SK-N-SH treated with all-trans-retinoic acid at 6 μM for 48 hours (cell line): ENCODE measurements at regions not wholly inside any gene's neighbourhood (a gene's known extent, or its start where the extent isn't known, plus 50 kb on each side); places are given as distances from the start of the nearest gene placed in this dataset.

Experiments used
- ATAC-seq: fragments of 200-7000 bp; cut with Tn5 transposase; 3 replicates; pipeline ENCODE4 v1.9.1; 2020; ENCODE audit warnings: mild to moderate bottlenecking, moderate library complexity
- ARNTL ChIP-seq: fragments of 450-650 bp; formaldehyde crosslinking; IDR thresholded peaks from 2 replicates; pipeline ENCODE4 v1.5.0; 2020; ENCODE audit warnings: low read depth, mild to moderate bottlenecking, moderate library complexity, borderline replicate concordance
- BACH2 ChIP-seq: fragments of 250-450 bp; sonication (Bioruptor Pico); IDR thresholded peaks from 2 replicates; pipeline ENCODE4 v1.9.0; 2021; ENCODE audit warnings: mild to moderate bottlenecking, borderline replicate concordance
- CSDC2 ChIP-seq: fragments of 250-450 bp; sonication (Bioruptor Pico); IDR thresholded peaks from 2 replicates; pipeline ENCODE4 v1.5.0; 2020; ENCODE audit warnings: mild to moderate bottlenecking, moderate library complexity
- ESRRG ChIP-seq: fragments of 250-450 bp; sonication (Bioruptor Pico); IDR thresholded peaks from 2 replicates; pipeline ENCODE4 v1.6.1; 2021; ENCODE audit warnings: mild to moderate bottlenecking
- ISL1 ChIP-seq: fragments of 250-450 bp; sonication (Bioruptor Pico); IDR thresholded peaks from 2 replicates; pipeline ENCODE4 v2.1.2; 2022; ENCODE audit warnings: mild to moderate bottlenecking, moderate library complexity
- OSR1 ChIP-seq: fragments of 250-450 bp; sonication (Bioruptor Pico); IDR thresholded peaks from 2 replicates; pipeline ENCODE4 v1.8.0; 2022; ENCODE audit warnings: moderate library complexity, mild to moderate bottlenecking, inconsistent platforms
- PPARA ChIP-seq: fragments of 250-450 bp; sonication (Bioruptor Pico); IDR thresholded peaks from 2 replicates; pipeline ENCODE4 v1.5.0; 2020; ENCODE audit warnings: mild to moderate bottlenecking, borderline replicate concordance
- RARB ChIP-seq: fragments of 250-450 bp; sonication (Bioruptor Pico); IDR thresholded peaks from 2 replicates; pipeline ENCODE4 v1.8.0; 2021; ENCODE audit warnings: mild to moderate bottlenecking, moderate library complexity
- SNAI2 ChIP-seq: fragments of 250-450 bp; sonication (Bioruptor Pico); IDR thresholded peaks from 2 replicates; pipeline ENCODE4 v1.5.0; 2020; ENCODE audit warnings: mild to moderate bottlenecking, moderate library complexity
- TCF4 ChIP-seq: fragments of 250-450 bp; sonication (Bioruptor Pico); IDR thresholded peaks from 2 replicates; pipeline ENCODE4 v1.8.0; 2021; ENCODE audit warnings: mild to moderate bottlenecking, moderate library complexity, borderline replicate concordance
- TOX ChIP-seq: fragments of 250-450 bp; sonication (Bioruptor Pico); IDR thresholded peaks from 2 replicates; pipeline ENCODE4 v1.8.0; 2021; ENCODE audit warnings: mild to moderate bottlenecking, moderate library complexity, borderline replicate concordance
- ZC3H10 ChIP-seq: fragments of 250-450 bp; sonication (Bioruptor Pico); IDR thresholded peaks from 2 replicates; pipeline ENCODE4 v1.5.1; 2021; ENCODE audit warnings: mild to moderate bottlenecking, moderate library complexity
- ZFP3 ChIP-seq: fragments of 250-450 bp; sonication (Bioruptor Pico); IDR thresholded peaks from 2 replicates; pipeline ENCODE4 v1.5.0; 2020; ENCODE audit warnings: mild to moderate bottlenecking, moderate library complexity
- ZFP30 ChIP-seq: fragments of 450-650 bp; formaldehyde crosslinking; IDR thresholded peaks from 2 replicates; pipeline ENCODE4 v1.5.0; 2022; ENCODE audit warnings: mild to moderate bottlenecking, moderate library complexity
- ZNF565 ChIP-seq: fragments of 450-650 bp; formaldehyde crosslinking; conservative IDR thresholded peaks from 2 replicates; pipeline ENCODE4 v1.5.0; 2020; ENCODE audit warnings: low read depth, mild to moderate bottlenecking, moderate library complexity
- ZNF70 ChIP-seq: fragments of 450-650 bp; formaldehyde crosslinking; IDR thresholded peaks from 2 replicates; pipeline ENCODE4 v1.5.0; 2020; ENCODE audit warnings: mild to moderate bottlenecking, moderate library complexity
- ZNF8 ChIP-seq: fragments of 450-650 bp; formaldehyde crosslinking; IDR thresholded peaks from 2 replicates; pipeline ENCODE4 v1.5.0; 2020; ENCODE audit warnings: mild to moderate bottlenecking, moderate library complexity
- TF ChIP-seq, protein P1 (sequence below): fragments of 250-450 bp; sonication (Bioruptor Pico); IDR thresholded peaks from 2 replicates; pipeline ENCODE4 v1.8.0; 2020; ENCODE audit warnings: mild to moderate bottlenecking, moderate library complexity, borderline replicate concordance
- TF ChIP-seq, protein P2 (sequence below): fragments of 250-450 bp; sonication (Bioruptor Pico); IDR thresholded peaks from 2 replicates; pipeline ENCODE4 v1.5.1; 2020; ENCODE audit warnings: low read depth, mild to moderate bottlenecking, moderate library complexity
- TF ChIP-seq, protein P3 (sequence below): fragments of 250-450 bp; sonication (Bioruptor Pico); IDR thresholded peaks from 2 replicates; pipeline ENCODE4 v1.8.0; 2021; ENCODE audit warnings: low read depth, mild to moderate bottlenecking, moderate library complexity, borderline replicate concordance
- TF ChIP-seq, protein P4 (sequence below): fragments of 250-450 bp; sonication (Bioruptor Pico); IDR thresholded peaks from 2 replicates; pipeline ENCODE4 v1.5.0; 2020; ENCODE audit warnings: mild to moderate bottlenecking, moderate library complexity

DNA sequence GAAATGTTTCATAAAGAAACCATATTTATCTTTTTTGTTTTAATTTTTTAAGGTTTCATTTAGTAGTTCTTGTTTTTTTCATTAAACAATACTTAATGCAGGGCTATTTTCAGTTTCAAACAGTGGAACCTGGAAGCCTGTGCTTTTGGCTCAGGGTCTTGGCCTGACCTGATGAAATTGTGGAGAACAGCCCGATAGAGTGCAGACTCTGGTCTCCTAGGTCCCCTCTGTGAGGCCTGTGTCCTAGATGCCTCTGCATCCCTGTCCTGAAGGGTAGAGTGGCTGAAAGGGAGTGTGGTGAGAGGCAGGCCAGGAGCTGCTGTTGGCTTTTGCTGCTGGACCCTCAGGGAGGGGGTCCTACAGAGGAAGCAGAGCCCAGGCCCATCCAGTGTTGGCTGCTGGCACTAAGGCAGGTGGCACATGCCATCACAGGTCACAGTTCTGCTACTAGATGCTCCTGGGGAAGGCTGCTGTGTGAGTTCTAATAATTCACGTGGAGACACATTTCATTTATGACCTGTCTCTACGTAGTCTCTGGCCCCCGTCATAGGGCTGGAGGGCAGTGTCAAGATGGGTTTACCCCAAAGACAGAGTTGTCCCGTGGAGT is 201.0 kb upstream of the COPS8 start:
- TF ChIP-seq TCF4 (no peak), ISL1 (CRISPR knock-in tag) (no peak), ESRRG (CRISPR knock-in tag) (no peak), OSR1 (CRISPR knock-in tag) (no peak), TOX (CRISPR knock-in tag) (no peak), CSDC2 (no peak), ARNTL (no peak), ZFP3 (no peak), PPARA (CRISPR knock-in tag) (no peak)
- TF ChIP-seq, protein P1, sequence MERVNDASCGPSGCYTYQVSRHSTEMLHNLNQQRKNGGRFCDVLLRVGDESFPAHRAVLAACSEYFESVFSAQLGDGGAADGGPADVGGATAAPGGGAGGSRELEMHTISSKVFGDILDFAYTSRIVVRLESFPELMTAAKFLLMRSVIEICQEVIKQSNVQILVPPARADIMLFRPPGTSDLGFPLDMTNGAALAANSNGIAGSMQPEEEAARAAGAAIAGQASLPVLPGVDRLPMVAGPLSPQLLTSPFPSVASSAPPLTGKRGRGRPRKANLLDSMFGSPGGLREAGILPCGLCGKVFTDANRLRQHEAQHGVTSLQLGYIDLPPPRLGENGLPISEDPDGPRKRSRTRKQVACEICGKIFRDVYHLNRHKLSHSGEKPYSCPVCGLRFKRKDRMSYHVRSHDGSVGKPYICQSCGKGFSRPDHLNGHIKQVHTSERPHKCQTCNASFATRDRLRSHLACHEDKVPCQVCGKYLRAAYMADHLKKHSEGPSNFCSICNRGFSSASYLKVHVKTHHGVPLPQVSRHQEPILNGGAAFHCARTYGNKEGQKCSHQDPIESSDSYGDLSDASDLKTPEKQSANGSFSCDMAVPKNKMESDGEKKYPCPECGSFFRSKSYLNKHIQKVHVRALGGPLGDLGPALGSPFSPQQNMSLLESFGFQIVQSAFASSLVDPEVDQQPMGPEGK: no peak
- TF ChIP-seq, protein P2, sequence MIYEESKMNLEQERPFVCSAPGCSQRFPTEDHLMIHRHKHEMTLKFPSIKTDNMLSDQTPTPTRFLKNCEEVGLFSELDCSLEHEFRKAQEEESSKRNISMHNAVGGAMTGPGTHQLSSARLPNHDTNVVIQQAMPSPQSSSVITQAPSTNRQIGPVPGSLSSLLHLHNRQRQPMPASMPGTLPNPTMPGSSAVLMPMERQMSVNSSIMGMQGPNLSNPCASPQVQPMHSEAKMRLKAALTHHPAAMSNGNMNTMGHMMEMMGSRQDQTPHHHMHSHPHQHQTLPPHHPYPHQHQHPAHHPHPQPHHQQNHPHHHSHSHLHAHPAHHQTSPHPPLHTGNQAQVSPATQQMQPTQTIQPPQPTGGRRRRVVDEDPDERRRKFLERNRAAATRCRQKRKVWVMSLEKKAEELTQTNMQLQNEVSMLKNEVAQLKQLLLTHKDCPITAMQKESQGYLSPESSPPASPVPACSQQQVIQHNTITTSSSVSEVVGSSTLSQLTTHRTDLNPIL: no peak
- ATAC-seq: no peak

DNA sequence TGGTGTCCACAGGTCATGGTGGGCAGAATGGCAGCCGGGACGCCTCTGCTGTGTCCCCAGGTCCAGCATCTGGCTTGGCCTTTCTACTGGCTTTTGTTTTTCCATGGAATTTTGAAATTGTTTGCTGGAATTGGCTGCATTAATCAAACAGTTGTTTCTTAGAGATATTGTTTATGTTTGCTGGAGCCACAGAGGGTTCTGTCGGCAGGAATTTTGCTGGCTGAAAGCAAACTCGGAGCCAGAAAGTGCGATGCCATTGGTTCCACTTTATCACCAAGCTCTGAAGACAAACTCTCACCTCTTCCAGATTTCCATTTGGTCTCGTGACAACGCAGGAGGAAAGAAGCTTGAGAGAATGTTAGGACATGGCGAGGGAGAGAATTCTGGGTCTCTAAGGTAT is 199.2 kb upstream of the COPS8 start:
- TF ChIP-seq TCF4: no peak
- no peak for TF ChIP-seq ZFP3
- no peak for TF ChIP-seq ZC3H10 (CRISPR knock-in tag)
- no peak for TF ChIP-seq TOX (CRISPR knock-in tag)
- TF ChIP-seq ARNTL: no peak
- no peak for ATAC-seq

DNA sequence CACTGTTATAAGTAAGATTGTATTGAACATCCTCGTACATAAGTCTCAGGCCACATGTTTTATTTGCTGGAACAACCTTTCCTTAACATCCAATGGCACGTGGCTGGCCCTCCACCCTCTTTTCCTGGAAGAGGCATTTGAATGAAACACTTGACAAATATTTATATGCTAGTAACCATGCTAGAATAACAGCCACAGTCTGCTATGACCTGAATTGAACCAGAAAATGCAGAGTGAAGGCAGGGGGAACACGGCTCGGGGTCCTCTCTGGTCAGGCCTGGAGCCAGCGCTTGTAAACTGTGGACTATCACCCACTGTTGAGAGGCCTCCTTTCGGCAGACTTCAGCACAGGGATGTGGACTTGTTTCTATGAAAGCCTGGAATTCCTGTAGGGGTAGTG is 198.2 kb upstream of the COPS8 start:
- TF ChIP-seq CSDC2: no peak
- TF ChIP-seq, protein P2: no peak
- ATAC-seq: no peak

DNA sequence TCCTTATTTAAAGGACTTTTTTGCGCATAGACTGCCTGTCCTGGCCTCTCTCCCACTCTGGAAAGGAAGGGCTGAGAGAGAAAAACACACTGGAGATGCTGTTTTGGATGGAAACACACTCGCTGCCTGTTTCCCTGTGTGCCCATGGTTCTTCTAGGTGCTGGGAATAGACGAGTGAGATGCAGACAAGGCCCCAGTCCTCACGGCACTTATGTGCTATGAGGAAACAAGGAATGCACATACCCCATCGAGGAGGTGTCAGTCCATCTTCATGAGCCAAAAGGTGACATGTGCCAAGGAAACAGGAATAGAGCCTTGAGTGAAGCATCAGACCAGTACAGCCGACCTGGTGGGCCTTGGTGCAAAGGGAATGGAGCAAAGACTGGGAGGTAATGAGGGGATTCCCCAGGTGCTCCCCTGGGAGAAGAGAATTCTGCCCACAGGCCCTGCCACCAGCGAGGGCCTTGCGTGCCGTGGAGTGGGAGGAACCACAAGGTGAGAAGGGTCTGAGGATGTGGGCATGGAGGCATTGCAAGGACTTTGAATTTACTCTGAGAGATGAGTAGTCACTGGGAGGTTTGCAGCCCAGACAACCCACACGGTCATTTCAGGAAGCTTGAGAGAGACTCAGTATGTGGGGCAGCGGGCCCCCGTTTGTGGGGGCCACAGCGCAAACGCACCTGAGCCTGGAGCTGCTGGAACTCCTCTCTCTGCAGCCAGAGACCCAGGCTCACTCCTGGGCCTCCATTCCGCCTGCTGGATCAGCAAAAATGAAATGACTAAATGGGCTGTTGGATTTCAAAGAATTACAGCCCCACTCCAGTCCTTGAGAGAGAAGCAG is 197.5 kb upstream of the COPS8 start:
- no peak for ATAC-seq
- TF ChIP-seq TOX (CRISPR knock-in tag) (no peak), OSR1 (CRISPR knock-in tag) (no peak), ZFP3 (no peak), RARB (CRISPR knock-in tag) (no peak), ZC3H10 (CRISPR knock-in tag) (no peak), ZNF8 (CRISPR knock-in tag) (no peak), ZFP30 (CRISPR knock-in tag) (no peak), ZNF70 (no peak), BACH2 (no peak), SNAI2 (CRISPR knock-in tag) (no peak), ZNF565 (CRISPR knock-in tag) (no peak)
- TF ChIP-seq, protein P3, sequence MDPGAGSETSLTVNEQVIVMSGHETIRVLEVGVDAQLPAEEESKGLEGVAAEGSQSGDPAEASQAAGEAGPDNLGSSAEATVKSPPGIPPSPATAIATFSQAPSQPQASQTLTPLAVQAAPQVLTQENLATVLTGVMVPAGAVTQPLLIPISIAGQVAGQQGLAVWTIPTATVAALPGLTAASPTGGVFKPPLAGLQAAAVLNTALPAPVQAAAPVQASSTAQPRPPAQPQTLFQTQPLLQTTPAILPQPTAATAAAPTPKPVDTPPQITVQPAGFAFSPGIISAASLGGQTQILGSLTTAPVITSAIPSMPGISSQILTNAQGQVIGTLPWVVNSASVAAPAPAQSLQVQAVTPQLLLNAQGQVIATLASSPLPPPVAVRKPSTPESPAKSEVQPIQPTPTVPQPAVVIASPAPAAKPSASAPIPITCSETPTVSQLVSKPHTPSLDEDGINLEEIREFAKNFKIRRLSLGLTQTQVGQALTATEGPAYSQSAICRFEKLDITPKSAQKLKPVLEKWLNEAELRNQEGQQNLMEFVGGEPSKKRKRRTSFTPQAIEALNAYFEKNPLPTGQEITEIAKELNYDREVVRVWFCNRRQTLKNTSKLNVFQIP (CRISPR knock-in tag): no peak
- TF ChIP-seq, protein P1: no peak
- TF ChIP-seq, protein P4, sequence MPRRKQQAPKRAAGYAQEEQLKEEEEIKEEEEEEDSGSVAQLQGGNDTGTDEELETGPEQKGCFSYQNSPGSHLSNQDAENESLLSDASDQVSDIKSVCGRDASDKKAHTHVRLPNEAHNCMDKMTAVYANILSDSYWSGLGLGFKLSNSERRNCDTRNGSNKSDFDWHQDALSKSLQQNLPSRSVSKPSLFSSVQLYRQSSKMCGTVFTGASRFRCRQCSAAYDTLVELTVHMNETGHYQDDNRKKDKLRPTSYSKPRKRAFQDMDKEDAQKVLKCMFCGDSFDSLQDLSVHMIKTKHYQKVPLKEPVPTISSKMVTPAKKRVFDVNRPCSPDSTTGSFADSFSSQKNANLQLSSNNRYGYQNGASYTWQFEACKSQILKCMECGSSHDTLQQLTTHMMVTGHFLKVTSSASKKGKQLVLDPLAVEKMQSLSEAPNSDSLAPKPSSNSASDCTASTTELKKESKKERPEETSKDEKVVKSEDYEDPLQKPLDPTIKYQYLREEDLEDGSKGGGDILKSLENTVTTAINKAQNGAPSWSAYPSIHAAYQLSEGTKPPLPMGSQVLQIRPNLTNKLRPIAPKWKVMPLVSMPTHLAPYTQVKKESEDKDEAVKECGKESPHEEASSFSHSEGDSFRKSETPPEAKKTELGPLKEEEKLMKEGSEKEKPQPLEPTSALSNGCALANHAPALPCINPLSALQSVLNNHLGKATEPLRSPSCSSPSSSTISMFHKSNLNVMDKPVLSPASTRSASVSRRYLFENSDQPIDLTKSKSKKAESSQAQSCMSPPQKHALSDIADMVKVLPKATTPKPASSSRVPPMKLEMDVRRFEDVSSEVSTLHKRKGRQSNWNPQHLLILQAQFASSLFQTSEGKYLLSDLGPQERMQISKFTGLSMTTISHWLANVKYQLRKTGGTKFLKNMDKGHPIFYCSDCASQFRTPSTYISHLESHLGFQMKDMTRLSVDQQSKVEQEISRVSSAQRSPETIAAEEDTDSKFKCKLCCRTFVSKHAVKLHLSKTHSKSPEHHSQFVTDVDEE (CRISPR knock-in tag): no peak
- TF ChIP-seq, all 23 proteins: peak for 0
